GM12878 (cell line): ENCODE measurements at regions not wholly inside any gene's neighbourhood (a gene's known extent, or its start where the extent isn't known, plus 50 kb on each side); places are given as distances from the start of the nearest gene placed in this dataset.

ENCODE experiments used
- CHD2 ChIP-seq: IDR thresholded peaks from 2 replicates; pipeline ENCODE4 v1.6.1; 2011; ENCODE audit warnings: low read depth, low read length, improper control_type of control experiment, borderline replicate concordance
- KAT2A ChIP-seq: conservative IDR thresholded peaks from 2 replicates; pipeline ENCODE4 v1.6.1; 2011; ENCODE audit warnings: low read depth, low read length; ENCODE audit not compliant: control insufficient read depth
- MEF2B ChIP-seq: fragments of 450-650 bp; IDR thresholded peaks from 2 replicates; pipeline ENCODE4 v1.6.1; 2018; ENCODE audit warnings: mild to moderate bottlenecking, moderate library complexity; ENCODE audit not compliant: partially characterized antibody, poor library complexity, severe bottlenecking
- POLR2AphosphoS2 ChIP-seq: IDR thresholded peaks from 2 replicates; pipeline ENCODE4 v1.6.1; 2011; ENCODE audit warnings: low read depth, mild to moderate bottlenecking, low read length, improper control_type of control experiment, moderate library complexity
- ZBED1 ChIP-seq: IDR thresholded peaks from 2 replicates; pipeline ENCODE4 v1.6.1; 2016; ENCODE audit warnings: borderline replicate concordance
- TF ChIP-seq, protein P1 (sequence below): IDR thresholded peaks from 2 replicates; pipeline ENCODE4 v1.6.1; 2012; ENCODE audit warnings: improper control_type of control experiment, low read depth, low read length; ENCODE audit not compliant: insufficient replicate concordance
- TF ChIP-seq, protein P2 (sequence below): IDR thresholded peaks from 2 replicates; pipeline ENCODE4 v1.6.1; 2011; ENCODE audit warnings: mild to moderate bottlenecking, low read depth, low read length, moderate library complexity; ENCODE audit not compliant: insufficient replicate concordance

DNA sequence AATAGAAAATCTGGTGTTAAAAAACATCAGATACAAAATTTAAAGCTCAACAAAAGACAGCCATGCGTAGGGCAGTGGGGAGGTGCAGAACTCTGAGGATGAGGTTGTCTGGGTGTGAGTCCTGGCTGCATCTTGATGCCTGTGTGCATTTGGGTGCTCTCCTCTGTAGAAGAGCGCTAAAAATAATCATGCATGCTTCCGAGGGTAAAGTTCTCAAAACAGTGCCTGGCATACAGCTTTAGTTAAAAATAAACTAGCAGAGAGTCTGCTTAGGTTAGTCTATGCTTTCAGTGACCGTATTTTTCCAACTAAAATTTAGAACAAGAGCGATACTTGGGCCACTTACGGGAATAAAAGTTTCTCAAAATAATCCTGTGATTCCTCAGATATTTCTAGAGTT lies 55.5 kb upstream of the SPATA31C2 start (continued):
- TF ChIP-seq, protein P1, sequence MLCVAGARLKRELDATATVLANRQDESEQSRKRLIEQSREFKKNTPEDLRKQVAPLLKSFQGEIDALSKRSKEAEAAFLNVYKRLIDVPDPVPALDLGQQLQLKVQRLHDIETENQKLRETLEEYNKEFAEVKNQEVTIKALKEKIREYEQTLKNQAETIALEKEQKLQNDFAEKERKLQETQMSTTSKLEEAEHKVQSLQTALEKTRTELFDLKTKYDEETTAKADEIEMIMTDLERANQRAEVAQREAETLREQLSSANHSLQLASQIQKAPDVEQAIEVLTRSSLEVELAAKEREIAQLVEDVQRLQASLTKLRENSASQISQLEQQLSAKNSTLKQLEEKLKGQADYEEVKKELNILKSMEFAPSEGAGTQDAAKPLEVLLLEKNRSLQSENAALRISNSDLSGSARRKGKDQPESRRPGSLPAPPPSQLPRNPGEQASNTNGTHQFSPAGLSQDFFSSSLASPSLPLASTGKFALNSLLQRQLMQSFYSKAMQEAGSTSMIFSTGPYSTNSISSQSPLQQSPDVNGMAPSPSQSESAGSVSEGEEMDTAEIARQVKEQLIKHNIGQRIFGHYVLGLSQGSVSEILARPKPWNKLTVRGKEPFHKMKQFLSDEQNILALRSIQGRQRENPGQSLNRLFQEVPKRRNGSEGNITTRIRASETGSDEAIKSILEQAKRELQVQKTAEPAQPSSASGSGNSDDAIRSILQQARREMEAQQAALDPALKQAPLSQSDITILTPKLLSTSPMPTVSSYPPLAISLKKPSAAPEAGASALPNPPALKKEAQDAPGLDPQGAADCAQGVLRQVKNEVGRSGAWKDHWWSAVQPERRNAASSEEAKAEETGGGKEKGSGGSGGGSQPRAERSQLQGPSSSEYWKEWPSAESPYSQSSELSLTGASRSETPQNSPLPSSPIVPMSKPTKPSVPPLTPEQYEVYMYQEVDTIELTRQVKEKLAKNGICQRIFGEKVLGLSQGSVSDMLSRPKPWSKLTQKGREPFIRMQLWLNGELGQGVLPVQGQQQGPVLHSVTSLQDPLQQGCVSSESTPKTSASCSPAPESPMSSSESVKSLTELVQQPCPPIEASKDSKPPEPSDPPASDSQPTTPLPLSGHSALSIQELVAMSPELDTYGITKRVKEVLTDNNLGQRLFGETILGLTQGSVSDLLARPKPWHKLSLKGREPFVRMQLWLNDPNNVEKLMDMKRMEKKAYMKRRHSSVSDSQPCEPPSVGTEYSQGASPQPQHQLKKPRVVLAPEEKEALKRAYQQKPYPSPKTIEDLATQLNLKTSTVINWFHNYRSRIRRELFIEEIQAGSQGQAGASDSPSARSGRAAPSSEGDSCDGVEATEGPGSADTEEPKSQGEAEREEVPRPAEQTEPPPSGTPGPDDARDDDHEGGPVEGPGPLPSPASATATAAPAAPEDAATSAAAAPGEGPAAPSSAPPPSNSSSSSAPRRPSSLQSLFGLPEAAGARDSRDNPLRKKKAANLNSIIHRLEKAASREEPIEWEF = no peak
- TF ChIP-seq MEF2B (no peak), ZBED1 (no peak), KAT2A (no peak), POLR2AphosphoS2 (no peak), CHD2 (no peak)
- TF ChIP-seq, protein P2, sequence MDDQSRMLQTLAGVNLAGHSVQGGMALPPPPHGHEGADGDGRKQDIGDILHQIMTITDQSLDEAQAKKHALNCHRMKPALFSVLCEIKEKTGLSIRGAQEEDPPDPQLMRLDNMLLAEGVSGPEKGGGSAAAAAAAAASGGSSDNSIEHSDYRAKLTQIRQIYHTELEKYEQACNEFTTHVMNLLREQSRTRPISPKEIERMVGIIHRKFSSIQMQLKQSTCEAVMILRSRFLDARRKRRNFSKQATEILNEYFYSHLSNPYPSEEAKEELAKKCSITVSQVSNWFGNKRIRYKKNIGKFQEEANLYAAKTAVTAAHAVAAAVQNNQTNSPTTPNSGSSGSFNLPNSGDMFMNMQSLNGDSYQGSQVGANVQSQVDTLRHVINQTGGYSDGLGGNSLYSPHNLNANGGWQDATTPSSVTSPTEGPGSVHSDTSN = no peak
